ENCODE measurements at regions not wholly inside any gene's neighbourhood (a gene's known extent, or its start where the extent isn't known, plus 50 kb on each side); places are given as distances from the start of the nearest gene placed in this dataset.
"Not testable (repeated sequence)": the region's sequence is repeated elsewhere in the genome, so short reads cannot be mapped to it uniquely, and the experiment has no call there.

GRCh38 chr7:85896531-85896930 lies 709.7 kb upstream of the SEMA3D start:
- DNase-seq (ENCODE audit: low read depth in 2 of 2): no peak
- H3K4me3 ChIP-seq (replicated peaks in 1 of 2; ENCODE audit: low read depth in 2 of 2, low read length in 2 of 2): no peak overlapping the region
- no peak for TF ChIP-seq CTCF (IDR thresholded peaks at IDR 0.05; ENCODE audit: low read depth, low read length)

GRCh38 chr7:85895835-85896234 lies 709.0 kb upstream of the SEMA3D start:
- TF ChIP-seq CTCF (IDR thresholded peaks at IDR 0.05; ENCODE audit: low read depth, low read length): no peak
- no peak overlapping the region for H3K4me3 ChIP-seq (replicated peaks in 1 of 2; ENCODE audit: low read depth in 2 of 2, low read length in 2 of 2)
- DNase-seq (ENCODE audit: low read depth in 2 of 2): no peak

- not testable (repeated sequence) for H3K4me3 ChIP-seq (replicated peaks in 1 of 2; ENCODE audit: low read depth in 2 of 2, low read length in 2 of 2); DNase-seq (ENCODE audit: low read depth in 2 of 2)
These were observed 705.0 kb upstream of the SEMA3D start for GRCh38 chr7:85891900-85892299.

GRCh38 chr7:85890244-85890811 lies 703.5 kb upstream of the SEMA3D start:
- TF ChIP-seq CTCF (IDR thresholded peaks at IDR 0.05; ENCODE audit: low read depth, low read length): peak; percentile 37
- H3K4me3 ChIP-seq (replicated peaks in 1 of 2; ENCODE audit: low read depth in 2 of 2, low read length in 2 of 2): no peak overlapping the region
- DNase-seq (ENCODE audit: low read depth in 2 of 2): peak; percentile 42 to 45

GRCh38 chr7:85887133-85887532 lies 700.3 kb upstream of the SEMA3D start:
- TF ChIP-seq CTCF (IDR thresholded peaks at IDR 0.05; ENCODE audit: low read depth, low read length): no peak
- no peak overlapping the region for H3K4me3 ChIP-seq (replicated peaks in 1 of 2; ENCODE audit: low read depth in 2 of 2, low read length in 2 of 2)
- no peak for DNase-seq (ENCODE audit: low read depth in 2 of 2)

- H3K4me3 ChIP-seq (replicated peaks in 1 of 2; ENCODE audit: low read depth in 2 of 2, low read length in 2 of 2): no peak overlapping the region
- no peak for TF ChIP-seq CTCF (IDR thresholded peaks at IDR 0.05; ENCODE audit: low read depth, low read length)
- no peak for DNase-seq (ENCODE audit: low read depth in 2 of 2)
These were observed 695.5 kb upstream of the SEMA3D start for GRCh38 chr7:85882335-85882734.

- no peak overlapping the region for H3K4me3 ChIP-seq (replicated peaks in 1 of 2; ENCODE audit: low read depth in 2 of 2, low read length in 2 of 2)
- TF ChIP-seq CTCF (IDR thresholded peaks at IDR 0.05; ENCODE audit: low read depth, low read length): no peak
- DNase-seq (ENCODE audit: low read depth in 2 of 2): no peak
These were observed 688.5 kb upstream of the SEMA3D start for GRCh38 chr7:85875398-85875797.

Data from cardiac fibroblast (primary cell).